Ishikawa (cell line): ENCODE measurements at regions not wholly inside any gene's neighbourhood (a gene's known extent, or its start where the extent isn't known, plus 50 kb on each side); places are given as distances from the start of the nearest gene placed in this dataset.

ENCODE experiments used
- CEBPB ChIP-seq: IDR thresholded peaks from 2 replicates; pipeline ENCODE4 v1.6.1; 2012
- CREB1 ChIP-seq: IDR thresholded peaks from 2 replicates; pipeline ENCODE4 v1.6.1; 2012; ENCODE audit warnings: low read depth
- EGR1 ChIP-seq: IDR thresholded peaks from 2 replicates; pipeline ENCODE4 v1.6.1; 2012
- EP300 ChIP-seq: IDR thresholded peaks from 2 replicates; pipeline ENCODE4 v1.6.1; 2012; ENCODE audit warnings: borderline replicate concordance
- NFIC ChIP-seq: IDR thresholded peaks from 2 replicates; pipeline ENCODE4 v1.6.1; 2012
- REST ChIP-seq: IDR thresholded peaks from 2 replicates; pipeline ENCODE4 v1.6.1; 2012; ENCODE audit warnings: low read depth, mild to moderate bottlenecking
- TAF1 ChIP-seq: IDR thresholded peaks from 2 replicates; pipeline ENCODE4 v1.6.1; 2012; ENCODE audit warnings: low read depth, mild to moderate bottlenecking
- TEAD4 ChIP-seq: IDR thresholded peaks from 2 replicates; pipeline ENCODE4 v1.6.1; 2012
- USF1 ChIP-seq: IDR thresholded peaks from 2 replicates; pipeline ENCODE4 v1.6.1; 2012
- YY1 ChIP-seq: IDR thresholded peaks from 2 replicates; pipeline ENCODE4 v1.6.1; 2012; ENCODE audit warnings: low read depth

GRCh38 chr11:128391811-128392210 is 195.5 kb downstream of the ETS1 start:
- TF ChIP-seq EGR1, result no peak
- TF ChIP-seq EP300, result no peak
- TF ChIP-seq USF1, result no peak
- no peak for TF ChIP-seq NFIC
- TF ChIP-seq CREB1, result no peak
- no peak for TF ChIP-seq CEBPB
- no peak for TF ChIP-seq TAF1
- no peak for TF ChIP-seq YY1
- no peak for TF ChIP-seq REST
- no peak for TF ChIP-seq TEAD4
